Inflammatory macrophage (primary cell): ENCODE measurements at regions not wholly inside any gene's neighbourhood (a gene's known extent, or its start where the extent isn't known, plus 50 kb on each side); places are given as distances from the start of the nearest gene placed in this dataset.
"Not testable (repeated sequence)": the region's sequence is repeated elsewhere in the genome, so short reads cannot be mapped to it uniquely, and the experiment has no call there.

Experiments used
- DNase-seq, 2 donors: peaks; one replicate each; pipeline ENCODE4 v3.0.0-alpha.2; 2020 to 2022

DNA sequence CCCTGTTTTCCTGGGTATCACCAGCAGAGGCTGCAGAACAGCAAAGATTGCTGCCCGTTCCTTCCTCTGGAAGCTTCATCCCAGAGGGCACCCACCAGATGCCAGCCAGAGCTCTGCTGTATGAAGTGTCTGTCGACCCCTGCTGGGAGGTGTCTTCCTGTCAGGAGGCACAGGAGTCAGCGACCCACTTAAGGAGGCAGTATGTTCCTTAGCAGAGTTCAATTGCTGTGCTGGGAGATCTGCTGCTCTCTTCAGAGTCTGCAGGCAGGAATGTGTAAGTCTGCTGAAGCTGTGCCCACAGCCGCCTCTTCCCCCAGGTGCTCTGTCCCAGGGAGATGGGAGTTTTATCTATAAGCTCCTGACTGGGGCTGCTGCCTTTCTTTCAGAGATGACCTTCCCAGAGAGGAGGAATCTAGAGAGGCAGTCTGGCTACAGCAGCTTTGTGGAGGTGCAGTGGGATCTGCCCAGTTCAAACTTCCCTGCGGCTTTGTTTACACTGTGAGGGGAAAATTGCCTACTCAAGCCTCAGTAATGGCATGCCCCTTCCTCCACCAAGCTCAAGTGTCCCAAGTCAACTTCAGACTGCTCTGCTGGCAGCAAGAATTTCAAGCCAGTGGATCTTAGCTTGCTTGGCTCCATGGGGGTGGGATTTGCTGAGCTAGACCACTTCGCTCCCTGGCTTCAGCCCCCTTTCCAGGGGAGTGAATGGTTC, 100.6 kb downstream of the TMEM168 start:
- DNase-seq, result not testable (repeated sequence)

DNA sequence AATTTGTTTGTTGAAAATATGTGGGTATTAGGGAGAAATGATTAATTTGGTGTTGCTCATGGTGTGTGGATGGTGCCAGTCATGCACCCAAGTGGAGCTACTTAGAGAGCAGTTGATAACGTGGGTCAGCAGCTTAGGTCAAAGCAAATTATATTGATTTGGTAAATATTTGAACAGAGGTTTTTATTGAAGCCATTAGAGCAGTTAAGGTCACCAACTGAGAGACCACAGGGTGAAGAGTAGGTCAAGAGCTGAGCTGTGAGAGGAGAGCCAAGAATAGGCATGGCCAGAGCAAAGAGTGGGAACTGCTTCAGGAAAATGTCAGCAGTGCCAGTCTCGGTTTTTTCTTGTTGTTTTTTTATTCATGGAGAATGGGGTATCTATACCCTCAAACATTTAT, 97.9 kb downstream of the TMEM168 start:
- DNase-seq, result no peak

DNA sequence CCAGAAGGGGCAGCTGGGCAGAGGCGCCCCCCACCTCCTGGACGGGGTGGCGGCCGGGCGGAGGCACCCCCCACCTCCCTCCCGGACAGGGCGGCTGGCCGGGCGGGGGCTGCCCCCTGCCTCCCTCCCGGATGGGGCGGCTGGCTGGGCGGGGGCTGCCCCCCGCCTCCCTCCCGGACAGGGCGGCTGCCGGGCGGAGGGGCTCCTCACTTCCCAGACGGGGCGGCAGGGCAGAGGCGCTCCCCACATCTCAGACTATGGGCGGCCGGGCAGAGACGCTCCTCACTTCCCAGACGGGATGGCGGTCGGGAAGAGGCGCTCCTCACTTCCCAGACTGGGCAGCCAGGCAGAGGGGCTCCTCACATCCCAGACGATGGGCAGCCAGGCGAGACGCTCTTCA, 93.0 kb downstream of the TMEM168 start:
- not testable (repeated sequence) for DNase-seq

DNA sequence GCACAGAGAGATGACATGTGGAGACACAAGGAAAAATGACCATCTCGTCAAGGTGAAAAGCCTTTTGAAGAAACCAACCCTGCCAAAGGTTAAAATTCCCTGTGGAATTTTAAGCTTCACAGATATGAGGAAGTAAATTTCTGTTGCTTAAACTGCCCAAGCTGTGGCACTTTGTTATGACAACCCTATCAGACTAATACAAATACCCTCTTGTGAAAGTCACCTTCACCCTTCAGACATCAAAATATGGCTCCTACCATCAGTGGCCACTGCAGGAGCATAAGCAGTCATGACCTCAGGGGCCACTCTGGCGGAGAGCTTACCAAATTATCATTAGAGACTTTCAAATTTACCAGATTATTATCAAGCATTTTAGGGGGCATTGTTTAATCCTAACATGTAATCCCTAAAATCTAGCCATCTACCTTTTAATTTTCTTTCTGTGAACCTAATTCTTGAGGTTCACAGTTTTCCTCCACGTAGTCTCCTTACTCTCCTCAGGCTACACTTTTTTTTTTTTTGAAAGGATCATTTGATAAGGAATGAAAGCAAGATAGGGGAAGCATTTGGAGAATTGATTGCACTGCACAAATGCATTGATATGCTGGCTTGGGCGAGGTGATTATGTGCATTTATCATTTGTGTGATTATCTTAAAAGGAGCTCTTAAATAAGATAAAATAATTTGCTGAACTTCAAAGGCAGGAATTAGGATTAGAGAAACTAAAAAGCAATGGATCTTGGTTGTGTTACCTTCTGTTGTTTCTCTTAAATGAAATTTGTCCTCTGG, 90.3 kb downstream of the TMEM168 start:
- no peak for DNase-seq

DNA sequence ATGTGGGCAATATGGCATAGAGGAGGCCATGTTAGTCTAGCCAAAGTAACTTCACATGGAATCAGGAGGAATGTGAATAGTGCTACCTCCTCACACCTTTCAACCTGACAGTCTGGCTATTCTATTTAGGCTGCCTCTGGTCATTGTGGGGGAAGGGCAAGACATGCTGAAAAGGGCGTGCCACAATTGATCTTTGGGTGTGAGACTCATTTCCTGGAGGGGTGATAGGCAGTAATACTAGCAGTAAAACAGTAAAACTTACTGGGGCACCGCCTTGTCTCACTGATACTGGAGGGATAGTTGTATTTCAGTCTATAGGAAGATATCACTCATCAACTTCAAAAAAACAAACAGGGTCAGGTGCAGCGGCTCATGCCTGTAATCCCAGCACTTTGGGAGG, 88.7 kb downstream of the TMEM168 start:
- no peak for DNase-seq

DNA sequence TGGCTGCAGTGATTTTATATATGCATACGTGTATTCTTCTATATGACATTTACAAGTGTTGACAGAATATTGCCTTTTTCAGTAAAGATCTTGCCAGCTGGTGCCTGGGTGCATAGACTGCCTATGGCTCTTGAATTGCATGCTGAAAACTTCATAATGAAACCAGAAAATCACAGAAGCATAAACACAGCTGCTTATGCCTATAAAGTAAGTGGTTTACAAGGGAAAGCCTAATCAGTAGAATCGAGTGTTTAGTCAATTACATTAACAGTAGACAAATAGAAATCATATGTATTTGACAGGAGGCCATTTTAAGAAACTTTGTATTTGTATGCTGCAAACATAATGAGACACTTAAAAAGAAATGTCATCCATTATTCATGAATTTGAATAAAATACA, 82.5 kb downstream of the TMEM168 start:
- DNase-seq, result no peak

DNA sequence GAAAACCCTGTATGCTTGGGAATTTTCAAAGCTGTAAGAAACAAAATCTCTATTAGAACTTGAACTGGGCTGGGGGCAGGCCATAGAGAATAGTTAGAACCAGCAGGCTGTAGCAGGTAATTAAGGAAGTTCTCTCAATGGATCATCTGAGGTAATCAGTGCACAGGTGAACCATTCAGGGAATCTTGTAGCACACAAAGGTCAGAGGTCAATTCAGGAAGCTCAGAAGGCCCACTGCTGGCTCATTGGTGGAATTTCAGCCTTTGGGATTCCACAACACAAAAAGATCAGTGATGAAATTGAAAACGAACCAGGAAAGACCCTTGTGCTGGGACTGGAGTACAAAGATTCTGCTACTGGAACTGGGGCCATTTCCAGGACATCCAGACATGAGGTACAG, 82.0 kb downstream of the TMEM168 start:
- DNase-seq, result no peak
